ENCODE measurements at regions not wholly inside any gene's neighbourhood (a gene's known extent, or its start where the extent isn't known, plus 50 kb on each side); places are given as distances from the start of the nearest gene placed in this dataset.

GRCh38 chr16:87056551-87056950, 260.6 kb downstream of the C16orf95 start:
- Histone ChIP-seq H3K4me2 (ENCODE audit: low read depth, low read length) (no peak overlapping the region), H3F3A (ENCODE audit: insufficient read depth, low read length) (no peaks in the 10 kb centered on the region), H3K79me2 (ENCODE audit: low read length) (no peaks in the 10 kb centered on the region), H4K20me1 (ENCODE audit: insufficient read depth, low read length) (no peaks in the 10 kb centered on the region), H3K9me2 (replicated peaks; ENCODE audit: insufficient read depth, low read length) (no peaks in the 10 kb centered on the region), H3K9ac (ENCODE audit: low read length) (no peak overlapping the region), H3K4me3 (ENCODE audit: low read length) (no peak overlapping the region), H3K27me3 (replicated peaks; ENCODE audit: insufficient read depth, low read length) (peaks cover 64% of the 10 kb centered on the region), H3K27ac (ENCODE audit: low read length) (no peak overlapping the region), H3K4me1 (ENCODE audit: low read length) (no peaks in the 10 kb centered on the region), H3K9me3 (replicated peaks; ENCODE audit: insufficient read depth, low read length) (no peaks in the 10 kb centered on the region), H2AFZ (ENCODE audit: low read length) (no peak overlapping the region), H3K36me3 (replicated peaks; ENCODE audit: insufficient read depth, low read length) (no peaks in the 10 kb centered on the region)
- no peak for DNase-seq
- TF ChIP-seq EZH2 (optimal IDR thresholded peaks at IDR 0.05; ENCODE audit: low read depth, low read length), result no peak
- no peak for TF ChIP-seq CTCF (IDR thresholded peaks at IDR 0.05; ENCODE audit: low read length)
- no peak for TF ChIP-seq EZH2phosphoT487 (IDR thresholded peaks at IDR 0.05; ENCODE audit: low read length)

GRCh38 chr16:87057211-87057881, 259.8 kb downstream of the C16orf95 start:
- H2AFZ ChIP-seq (ENCODE audit: low read length), result no peak overlapping the region
- H4K20me1 ChIP-seq (ENCODE audit: insufficient read depth, low read length), result no peaks in the 10 kb centered on the region
- TF ChIP-seq EZH2 (optimal IDR thresholded peaks at IDR 0.05; ENCODE audit: low read depth, low read length) (no peak), CTCF (IDR thresholded peaks at IDR 0.05; ENCODE audit: low read length) (no peak)
- H3K4me2 ChIP-seq (ENCODE audit: low read depth, low read length), result peak overlapping the region; percentile 39; the same call in 1 of the 2 replicates
- peak overlapping the region; percentile 36 for H3K4me3 ChIP-seq (ENCODE audit: low read length)
- H3K36me3 ChIP-seq (replicated peaks; ENCODE audit: insufficient read depth, low read length), result no peaks in the 10 kb centered on the region
- no peak for DNase-seq
- peaks cover 63% of the 10 kb centered on the region for H3K27me3 ChIP-seq (replicated peaks; ENCODE audit: insufficient read depth, low read length)
- H3K4me1 ChIP-seq (ENCODE audit: low read length), result no peaks in the 10 kb centered on the region
- H3K9me2 ChIP-seq (replicated peaks; ENCODE audit: insufficient read depth, low read length), result no peaks in the 10 kb centered on the region
- no peaks in the 10 kb centered on the region for H3K9me3 ChIP-seq (replicated peaks; ENCODE audit: insufficient read depth, low read length)
- no peaks in the 10 kb centered on the region for H3K79me2 ChIP-seq (ENCODE audit: low read length)
- no peaks in the 10 kb centered on the region for H3F3A ChIP-seq (ENCODE audit: insufficient read depth, low read length)
- no peak overlapping the region for H3K9ac ChIP-seq (ENCODE audit: low read length)
- no peak overlapping the region for H3K27ac ChIP-seq (ENCODE audit: low read length)

- H3F3A ChIP-seq (ENCODE audit: insufficient read depth, low read length), result no peaks in the 10 kb centered on the region
- H3K4me1 ChIP-seq (ENCODE audit: low read length), result no peaks in the 10 kb centered on the region
- H3K79me2 ChIP-seq (ENCODE audit: low read length), result no peaks in the 10 kb centered on the region
- H3K4me2 ChIP-seq (ENCODE audit: low read depth, low read length), result peak overlapping the region; percentile 39; the same call in 1 of the 2 replicates
- no peaks in the 10 kb centered on the region for H3K36me3 ChIP-seq (replicated peaks; ENCODE audit: insufficient read depth, low read length)
- no peak overlapping the region for H2AFZ ChIP-seq (ENCODE audit: low read length)
- no peak for TF ChIP-seq CTCF (IDR thresholded peaks at IDR 0.05; ENCODE audit: low read length)
- TF ChIP-seq EZH2phosphoT487 (IDR thresholded peaks at IDR 0.05; ENCODE audit: low read length), result no peak
- no peak for TF ChIP-seq EZH2 (optimal IDR thresholded peaks at IDR 0.05; ENCODE audit: low read depth, low read length)
- H4K20me1 ChIP-seq (ENCODE audit: insufficient read depth, low read length), result no peaks in the 10 kb centered on the region
- peaks cover 58% of the 10 kb centered on the region for H3K27me3 ChIP-seq (replicated peaks; ENCODE audit: insufficient read depth, low read length)
- DNase-seq, result no peak
- H3K9ac ChIP-seq (ENCODE audit: low read length), result no peak overlapping the region
- no peak overlapping the region for H3K4me3 ChIP-seq (ENCODE audit: low read length)
- H3K9me2 ChIP-seq (replicated peaks; ENCODE audit: insufficient read depth, low read length), result no peaks in the 10 kb centered on the region
- H3K9me3 ChIP-seq (replicated peaks; ENCODE audit: insufficient read depth, low read length), result no peaks in the 10 kb centered on the region
- no peak overlapping the region for H3K27ac ChIP-seq (ENCODE audit: low read length)
Measured at GRCh38 chr16:87057951-87058560, 259.1 kb downstream of the C16orf95 start.
